Esophagus squamous epithelium (tissue), 4 donors: ENCODE measurements at regions not wholly inside any gene's neighbourhood (a gene's known extent, or its start where the extent isn't known, plus 50 kb on each side); places are given as distances from the start of the nearest gene placed in this dataset.

ENCODE experiments used
- CTCF ChIP-seq, 6 experiments: fragments of 450-650 bp in 4 of 6; fragments of 200-600 bp in 2 of 6; sonication (generic) in 2 of 6; IDR thresholded peaks; one replicate each; pipeline ENCODE4 v1.5.1; 2016 to 2019; ENCODE audit warnings: antibody characterized with exemption in 6 of 6, mild to moderate bottlenecking in 4 of 6, moderate library complexity in 4 of 6
- POLR2A ChIP-seq, 4 donors: fragments of 450-650 bp; IDR thresholded peaks; one replicate each; pipeline ENCODE4 v1.6.1; 2017; ENCODE audit warnings: antibody characterized with exemption in 4 of 4, mild to moderate bottlenecking in 4 of 4, moderate library complexity in 3 of 4

GRCh38 chr20:4593149-4593525 is 93.1 kb upstream of the PRNP start:
- TF ChIP-seq POLR2A (IDR thresholded peaks at IDR 0.05) (no peak), CTCF (IDR thresholded peaks at IDR 0.05) (no peak)
